IMR-90 (cell line): ENCODE measurements at regions not wholly inside any gene's neighbourhood (a gene's known extent, or its start where the extent isn't known, plus 50 kb on each side); places are given as distances from the start of the nearest gene placed in this dataset.

Source experiments
- CHD1 ChIP-seq: IDR thresholded peaks from 2 replicates; pipeline ENCODE4 v1.6.1; 2012; ENCODE audit warnings: low read depth, low read length, improper control_type of control experiment
- MAFK ChIP-seq: IDR thresholded peaks from 2 replicates; pipeline ENCODE4 v1.6.1; 2012; ENCODE audit warnings: low read depth, low read length, improper control_type of control experiment
- POLR2A ChIP-seq: IDR thresholded peaks from 2 replicates; pipeline ENCODE4 v1.6.1; 2012; ENCODE audit warnings: mild to moderate bottlenecking, low read depth, low read length
- USF2 ChIP-seq: fragments of 150-350 bp; IDR thresholded peaks from 2 replicates; pipeline ENCODE4 v1.6.1; 2017; ENCODE audit warnings: mild to moderate bottlenecking, antibody characterized with exemption, low read length, low read depth
- TF ChIP-seq, protein P1 (sequence below): conservative IDR thresholded peaks from 2 replicates; pipeline ENCODE4 v1.5.1; 2012; ENCODE audit warnings: mild to moderate bottlenecking, low read depth, low read length, improper control_type of control experiment

GRCh38 chr2:107430596-107431266, 396.0 kb upstream of the RGPD4 start:
- TF ChIP-seq, protein P1, sequence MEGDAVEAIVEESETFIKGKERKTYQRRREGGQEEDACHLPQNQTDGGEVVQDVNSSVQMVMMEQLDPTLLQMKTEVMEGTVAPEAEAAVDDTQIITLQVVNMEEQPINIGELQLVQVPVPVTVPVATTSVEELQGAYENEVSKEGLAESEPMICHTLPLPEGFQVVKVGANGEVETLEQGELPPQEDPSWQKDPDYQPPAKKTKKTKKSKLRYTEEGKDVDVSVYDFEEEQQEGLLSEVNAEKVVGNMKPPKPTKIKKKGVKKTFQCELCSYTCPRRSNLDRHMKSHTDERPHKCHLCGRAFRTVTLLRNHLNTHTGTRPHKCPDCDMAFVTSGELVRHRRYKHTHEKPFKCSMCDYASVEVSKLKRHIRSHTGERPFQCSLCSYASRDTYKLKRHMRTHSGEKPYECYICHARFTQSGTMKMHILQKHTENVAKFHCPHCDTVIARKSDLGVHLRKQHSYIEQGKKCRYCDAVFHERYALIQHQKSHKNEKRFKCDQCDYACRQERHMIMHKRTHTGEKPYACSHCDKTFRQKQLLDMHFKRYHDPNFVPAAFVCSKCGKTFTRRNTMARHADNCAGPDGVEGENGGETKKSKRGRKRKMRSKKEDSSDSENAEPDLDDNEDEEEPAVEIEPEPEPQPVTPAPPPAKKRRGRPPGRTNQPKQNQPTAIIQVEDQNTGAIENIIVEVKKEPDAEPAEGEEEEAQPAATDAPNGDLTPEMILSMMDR = no peak
- TF ChIP-seq POLR2A = no peak
- no peak for TF ChIP-seq USF2
- TF ChIP-seq CHD1 = no peak
- TF ChIP-seq MAFK = no peak
